LHCN-M2 (cell line): ENCODE measurements at regions not wholly inside any gene's neighbourhood (a gene's known extent, or its start where the extent isn't known, plus 50 kb on each side); places are given as distances from the start of the nearest gene placed in this dataset.
"Not testable (repeated sequence)": the region's sequence is repeated elsewhere in the genome, so short reads cannot be mapped to it uniquely, and the experiment has no call there.

ENCODE experiments used
- DNase-seq: peaks from one replicate; pipeline ENCODE4 v3.0.0-alpha.2; 2012; ENCODE audit warnings: low read depth

GRCh38 chr3:35088943-35089342 is 550.4 kb upstream of the ARPP21 start:
- DNase-seq = no peak

GRCh38 chr3:35114686-35115085 is 524.6 kb upstream of the ARPP21 start:
- no peak for DNase-seq

GRCh38 chr3:35120026-35120425 is 519.3 kb upstream of the ARPP21 start:
- DNase-seq = peak; percentile 53

- peak; percentile 66 for DNase-seq
These were observed 501.7 kb upstream of the ARPP21 start for GRCh38 chr3:35137612-35138011.

- DNase-seq = peak; percentile 88
These were observed 497.9 kb upstream of the ARPP21 start for GRCh38 chr3:35141406-35141805.

GRCh38 chr3:35144011-35144410 is 495.3 kb upstream of the ARPP21 start:
- no peak for DNase-seq

- DNase-seq = not testable (repeated sequence)
These were observed 492.9 kb upstream of the ARPP21 start for GRCh38 chr3:35146256-35147035.

GRCh38 chr3:35183927-35184675 is 455.2 kb upstream of the ARPP21 start:
- peak; percentile 89 for DNase-seq

GRCh38 chr3:35184775-35185174 is 454.6 kb upstream of the ARPP21 start:
- peak; percentile 85 for DNase-seq

- DNase-seq = peak; percentile 31
These were observed 451.4 kb upstream of the ARPP21 start for GRCh38 chr3:35187908-35188307.

GRCh38 chr3:35194666-35195065 is 444.7 kb upstream of the ARPP21 start:
- peak; percentile 92 for DNase-seq

GRCh38 chr3:35198857-35199256 is 440.5 kb upstream of the ARPP21 start:
- no peak for DNase-seq

GRCh38 chr3:35200056-35200455 is 439.3 kb upstream of the ARPP21 start:
- peak; percentile 92 for DNase-seq

GRCh38 chr3:35201211-35201610 is 438.1 kb upstream of the ARPP21 start:
- peak; percentile 52 for DNase-seq

- no peak for DNase-seq
These were observed 423.5 kb upstream of the ARPP21 start for GRCh38 chr3:35215525-35216500.

GRCh38 chr3:35216501-35217266 is 422.6 kb upstream of the ARPP21 start:
- no peak for DNase-seq

GRCh38 chr3:35223632-35224394 is 415.5 kb upstream of the ARPP21 start:
- DNase-seq = no peak

GRCh38 chr3:35224565-35225295 is 414.6 kb upstream of the ARPP21 start:
- DNase-seq = no peak

GRCh38 chr3:35241236-35241635 is 398.1 kb upstream of the ARPP21 start:
- peak; percentile 45 for DNase-seq
